Uterus (tissue), 3 donors: ENCODE measurements at regions not wholly inside any gene's neighbourhood (a gene's known extent, or its start where the extent isn't known, plus 50 kb on each side); places are given as distances from the start of the nearest gene placed in this dataset.
A peak's percentile ranks its signal among the peaks of the same experiment; 100 is the strongest.

Experiments
- DNase-seq, 2 donors: peaks; one replicate each; pipeline ENCODE4 v3.0.0-alpha.2; 2019 to 2020
- H3K27ac ChIP-seq, 2 donors: fragments of 200-600 bp; sonication (generic); 1 replicate in 1 of 2; 2 replicates in 1 of 2; pipeline ENCODE4 v1.5.1; 2016 to 2018
- H3K27me3 ChIP-seq, 2 donors: fragments of 200-600 bp; sonication (generic); one replicate each; pipeline ENCODE4 v1.5.1; 2018 to 2019; ENCODE audit warnings: control low read depth in 1 of 2
- H3K36me3 ChIP-seq, 2 donors: fragments of 200-600 bp; sonication (generic); one replicate each; pipeline ENCODE4 v1.5.1; 2019; ENCODE audit warnings: control low read depth in 1 of 2
- H3K4me1 ChIP-seq, 2 donors: fragments of 200-600 bp; sonication (generic); one replicate each; pipeline ENCODE4 v1.5.1; 2018 to 2019; ENCODE audit warnings: control low read depth in 1 of 2
- H3K4me3 ChIP-seq, 2 donors: fragments of 200-600 bp; sonication (generic); 1 replicate in 1 of 2; 2 replicates in 1 of 2; pipeline ENCODE4 v1.5.1; 2018 to 2019; ENCODE audit warnings: mild to moderate bottlenecking in 1 of 2
- H3K9me3 ChIP-seq, 2 donors: fragments of 200-600 bp; sonication (generic); one replicate each; pipeline ENCODE4 v1.5.1; 2019; ENCODE audit warnings: control low read depth in 1 of 2
- CTCF ChIP-seq, 4 experiments: fragments of 200-600 bp in 2 of 4; fragments of 450-650 bp in 2 of 4; sonication (generic) in 2 of 4; IDR thresholded peaks; one replicate each; pipeline ENCODE4 v1.5.1; 2016 to 2019; ENCODE audit warnings: antibody characterized with exemption in 4 of 4, mild to moderate bottlenecking in 2 of 4, moderate library complexity in 1 of 4
- POLR2A ChIP-seq, 2 donors: fragments of 450-650 bp; IDR thresholded peaks; one replicate each; pipeline ENCODE4 v1.6.1; 2016; ENCODE audit warnings: antibody characterized with exemption in 2 of 2, mild to moderate bottlenecking in 1 of 2, moderate library complexity in 1 of 2
- intact Hi-C: fragments of 100-400 bp; cut with DNase I; formaldehyde crosslinking; loops from one replicate; pipeline ENCODE4 v1.15.1; 2023; ENCODE audit warnings: low total_unique reads
- donor health status: DM: yes; HTN: yes; CAD: no.

- Histone ChIP-seq H3K36me3 (no peaks in the 10 kb centered on the region), H3K4me1 (no peaks in the 10 kb centered on the region), H3K27ac (no peak overlapping the region), H3K9me3 (no peaks in the 10 kb centered on the region), H3K27me3 (no peaks in the 10 kb centered on the region), H3K4me3 (no peak overlapping the region)
- intact Hi-C loops, result no loop called here
- no peak for TF ChIP-seq POLR2A (IDR thresholded peaks at IDR 0.05)
- TF ChIP-seq CTCF (IDR thresholded peaks at IDR 0.05), result no peak
- no peak for DNase-seq
Observed at GRCh38 chr5:87948486-87948885, 320.2 kb downstream of the TMEM161B start.

GRCh38 chr5:87946271-87946670, 322.4 kb downstream of the TMEM161B start:
- DNase-seq, result no peak
- no peak overlapping the region for H3K27ac ChIP-seq
- TF ChIP-seq POLR2A (IDR thresholded peaks at IDR 0.05) (no peak), CTCF (IDR thresholded peaks at IDR 0.05) (no peak)
- no peaks in the 10 kb centered on the region for H3K36me3 ChIP-seq
- no peaks in the 10 kb centered on the region for H3K4me1 ChIP-seq
- no peaks in the 10 kb centered on the region for H3K27me3 ChIP-seq
- intact Hi-C loops, result no loop called here
- H3K4me3 ChIP-seq, result no peak overlapping the region
- H3K9me3 ChIP-seq, result no peaks in the 10 kb centered on the region

DNA sequence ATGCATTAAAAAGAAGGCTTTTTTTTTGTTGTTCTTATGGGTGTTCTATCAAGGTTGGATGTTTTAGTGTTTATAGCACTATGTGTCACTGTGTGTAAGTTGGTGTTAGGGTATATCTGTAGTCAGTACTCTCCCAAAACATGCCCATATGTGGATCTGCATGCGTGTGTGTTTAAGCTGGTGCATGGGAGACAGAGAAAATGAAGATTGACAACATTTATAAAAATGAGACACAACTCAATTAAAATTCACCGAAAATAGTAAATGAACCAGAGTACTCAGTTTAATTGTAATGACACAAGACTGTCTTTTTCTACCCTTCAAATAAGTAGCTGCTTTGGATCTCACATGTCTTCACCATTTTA, 323.4 kb downstream of the TMEM161B start:
- intact Hi-C loops, result no loop called here
- no peak overlapping the region for H3K4me3 ChIP-seq
- no peaks in the 10 kb centered on the region for H3K9me3 ChIP-seq
- H3K27ac ChIP-seq, result no peak overlapping the region
- H3K4me1 ChIP-seq, result no peaks in the 10 kb centered on the region
- DNase-seq, result no peak
- no peaks in the 10 kb centered on the region for H3K27me3 ChIP-seq
- H3K36me3 ChIP-seq, result no peaks in the 10 kb centered on the region
- TF ChIP-seq POLR2A (IDR thresholded peaks at IDR 0.05) (no peak), CTCF (IDR thresholded peaks at IDR 0.05) (no peak)

DNA sequence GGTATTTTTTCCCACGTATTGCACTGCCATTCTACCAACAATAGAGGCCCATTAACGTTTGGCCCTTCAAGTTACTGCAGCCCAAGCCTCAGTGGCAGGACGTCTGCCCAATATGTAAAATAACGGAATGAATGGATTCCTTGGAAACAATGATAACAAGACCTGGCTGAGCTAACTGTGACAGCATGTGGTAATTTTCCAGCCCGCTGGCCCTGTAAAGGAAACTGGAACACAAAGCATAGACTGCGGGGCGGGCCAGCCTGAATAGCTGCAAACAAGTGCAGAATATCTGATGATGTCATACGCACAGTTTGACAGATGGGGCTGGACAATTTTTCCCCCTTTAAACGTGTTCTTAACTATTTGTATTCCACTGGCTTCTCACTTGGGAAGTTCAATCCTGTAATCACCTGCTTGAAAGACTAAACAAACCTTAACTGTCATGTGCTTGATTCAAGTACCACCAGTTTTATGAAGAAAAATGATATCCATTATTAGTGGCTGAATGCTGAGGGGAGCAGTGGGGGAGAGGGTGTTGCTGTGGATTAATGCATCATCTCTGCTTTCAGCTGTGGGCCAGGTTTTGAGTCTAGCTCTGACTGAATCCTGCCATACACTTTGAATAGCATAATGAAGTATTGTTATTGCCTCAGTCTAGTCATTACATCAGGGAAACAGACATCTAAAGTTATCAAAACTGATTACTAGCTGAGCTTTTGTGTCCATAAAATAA, 323.9 kb downstream of the TMEM161B start:
- Histone ChIP-seq H3K4me1 (no peaks in the 10 kb centered on the region), H3K27ac (no peak overlapping the region), H3K27me3 (no peaks in the 10 kb centered on the region), H3K4me3 (no peak overlapping the region), H3K36me3 (no peaks in the 10 kb centered on the region), H3K9me3 (no peaks in the 10 kb centered on the region)
- peak in 1 of 2 donors; percentile 37 for DNase-seq
- no peak for TF ChIP-seq POLR2A (IDR thresholded peaks at IDR 0.05)
- no peak for TF ChIP-seq CTCF (IDR thresholded peaks at IDR 0.05)
- intact Hi-C loops, result no loop called here

DNA sequence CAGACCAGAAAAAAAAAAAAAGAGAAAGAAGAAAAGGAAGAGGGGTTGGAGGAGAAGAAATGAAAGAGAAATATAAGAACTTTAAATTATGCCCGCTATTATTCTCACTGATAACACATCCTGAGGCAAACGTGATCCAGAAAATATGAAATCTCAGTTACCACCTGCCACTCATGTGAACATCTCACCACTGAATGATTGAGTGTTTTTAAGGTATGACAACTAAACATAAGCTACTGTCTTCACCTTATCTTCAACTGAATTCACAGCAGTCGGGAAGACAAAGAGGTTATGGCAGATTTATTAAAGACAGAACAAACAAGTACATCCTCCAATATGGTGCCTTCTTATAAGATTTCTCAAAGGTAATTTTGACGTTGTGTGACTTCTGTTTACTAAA, 327.9 kb downstream of the TMEM161B start:
- intact Hi-C loops, result no loop called here
- Histone ChIP-seq H3K4me1 (no peaks in the 10 kb centered on the region), H3K27ac (no peak overlapping the region), H3K36me3 (no peaks in the 10 kb centered on the region), H3K9me3 (no peaks in the 10 kb centered on the region), H3K27me3 (no peaks in the 10 kb centered on the region), H3K4me3 (no peak overlapping the region)
- DNase-seq, result no peak
- no peak for TF ChIP-seq POLR2A (IDR thresholded peaks at IDR 0.05)
- no peak for TF ChIP-seq CTCF (IDR thresholded peaks at IDR 0.05)
